Peyer's patch (tissue), 4 donors: ENCODE measurements at regions not wholly inside any gene's neighbourhood (a gene's known extent, or its start where the extent isn't known, plus 50 kb on each side); places are given as distances from the start of the nearest gene placed in this dataset.

Experiments used
- POLR2A ChIP-seq, 2 donors: fragments of 450-650 bp; IDR thresholded peaks; one replicate each; pipeline ENCODE4 v1.5.1; 2017; ENCODE audit warnings: antibody characterized with exemption in 2 of 2, mild to moderate bottlenecking in 2 of 2, moderate library complexity in 2 of 2
- TF ChIP-seq, protein P1 (sequence below), 6 experiments: fragments of 450-650 bp in 4 of 6; fragments of 200-600 bp in 2 of 6; sonication (generic) in 1 of 6; IDR thresholded peaks; one replicate each; pipeline ENCODE4 v1.5.1; 2017 to 2019; ENCODE audit warnings: antibody characterized with exemption in 6 of 6, mild to moderate bottlenecking in 3 of 6, moderate library complexity in 1 of 6

DNA sequence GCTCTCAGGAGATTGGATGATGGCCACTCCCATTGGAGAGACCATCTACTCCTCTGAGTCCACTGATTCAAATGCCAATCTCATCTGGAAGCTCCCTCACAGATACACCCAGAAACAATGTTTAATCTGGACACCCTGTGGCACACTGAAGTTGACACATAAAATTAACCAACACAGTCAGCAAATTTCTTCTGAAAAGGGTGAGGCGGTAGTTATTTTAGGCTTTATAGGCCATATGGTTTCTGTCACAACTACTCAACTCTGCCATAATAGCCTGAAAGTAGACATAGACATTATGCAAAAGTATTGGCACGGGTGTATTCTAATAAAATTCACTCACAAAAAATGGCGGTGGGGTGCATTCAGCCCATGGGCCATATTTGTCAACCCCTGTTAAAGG lies 244.5 kb upstream of the VLDLR start:
- TF ChIP-seq, protein P1, sequence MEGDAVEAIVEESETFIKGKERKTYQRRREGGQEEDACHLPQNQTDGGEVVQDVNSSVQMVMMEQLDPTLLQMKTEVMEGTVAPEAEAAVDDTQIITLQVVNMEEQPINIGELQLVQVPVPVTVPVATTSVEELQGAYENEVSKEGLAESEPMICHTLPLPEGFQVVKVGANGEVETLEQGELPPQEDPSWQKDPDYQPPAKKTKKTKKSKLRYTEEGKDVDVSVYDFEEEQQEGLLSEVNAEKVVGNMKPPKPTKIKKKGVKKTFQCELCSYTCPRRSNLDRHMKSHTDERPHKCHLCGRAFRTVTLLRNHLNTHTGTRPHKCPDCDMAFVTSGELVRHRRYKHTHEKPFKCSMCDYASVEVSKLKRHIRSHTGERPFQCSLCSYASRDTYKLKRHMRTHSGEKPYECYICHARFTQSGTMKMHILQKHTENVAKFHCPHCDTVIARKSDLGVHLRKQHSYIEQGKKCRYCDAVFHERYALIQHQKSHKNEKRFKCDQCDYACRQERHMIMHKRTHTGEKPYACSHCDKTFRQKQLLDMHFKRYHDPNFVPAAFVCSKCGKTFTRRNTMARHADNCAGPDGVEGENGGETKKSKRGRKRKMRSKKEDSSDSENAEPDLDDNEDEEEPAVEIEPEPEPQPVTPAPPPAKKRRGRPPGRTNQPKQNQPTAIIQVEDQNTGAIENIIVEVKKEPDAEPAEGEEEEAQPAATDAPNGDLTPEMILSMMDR (IDR thresholded peaks at IDR 0.05) = no peak
- no peak for TF ChIP-seq POLR2A (IDR thresholded peaks at IDR 0.05)
